NK-92 treated with Interleukin-12 subunit alpha and Interleukin-12 subunit beta, amount 100 ng/mL, for 24 hours (cell line): ENCODE measurements at regions not wholly inside any gene's neighbourhood (a gene's known extent, or its start where the extent isn't known, plus 50 kb on each side); places are given as distances from the start of the nearest gene placed in this dataset.
"Not testable (repeated sequence)": the region's sequence is repeated elsewhere in the genome, so short reads cannot be mapped to it uniquely, and the experiment has no call there.

Experiments
- DNase-seq: peaks from one replicate; lab custom pipeline; 2025; lab: John Stamatoyannopoulos, UW

GRCh38 chr6:141393405-141394124 is 739.2 kb upstream of the GJE1 start:
- no peak for DNase-seq

- DNase-seq, result not testable (repeated sequence)
Observed at GRCh38 chr6:141391135-141391534, 741.6 kb upstream of the GJE1 start.

- DNase-seq, result no peak
Observed at GRCh38 chr6:141388666-141389065, 744.1 kb upstream of the GJE1 start.

GRCh38 chr6:141370438-141370837 is 762.3 kb upstream of the GJE1 start:
- DNase-seq, result no peak

- DNase-seq, result not testable (repeated sequence)
Observed at GRCh38 chr6:141366796-141367195, 765.9 kb upstream of the GJE1 start.

GRCh38 chr6:141364694-141365093 is 768.0 kb upstream of the GJE1 start:
- no peak for DNase-seq

- no peak for DNase-seq
Observed at GRCh38 chr6:141364232-141364631, 768.5 kb upstream of the GJE1 start.

GRCh38 chr6:141361559-141361958 is 771.2 kb upstream of the GJE1 start:
- no peak for DNase-seq

- no peak for DNase-seq
Observed at GRCh38 chr6:141359953-141360352, 772.8 kb upstream of the GJE1 start.

GRCh38 chr6:141354191-141354955 is 778.4 kb upstream of the GJE1 start:
- DNase-seq, result no peak

GRCh38 chr6:141351721-141352120 is 781.0 kb upstream of the GJE1 start:
- DNase-seq, result no peak

GRCh38 chr6:141349710-141350109 is 783.0 kb upstream of the GJE1 start:
- no peak for DNase-seq

- no peak for DNase-seq
Observed at GRCh38 chr6:141347906-141348492, 784.7 kb upstream of the GJE1 start.

- no peak for DNase-seq
Observed at GRCh38 chr6:141347086-141347485, 785.6 kb upstream of the GJE1 start.

- no peak for DNase-seq
Observed at GRCh38 chr6:141346535-141346934, 786.2 kb upstream of the GJE1 start.

GRCh38 chr6:141337191-141337590 is 795.5 kb upstream of the GJE1 start:
- DNase-seq, result no peak

- DNase-seq, result no peak
Observed at GRCh38 chr6:141335477-141336273, 797.0 kb upstream of the GJE1 start.

- no peak for DNase-seq
Observed at GRCh38 chr6:141326925-141327324, 805.8 kb upstream of the GJE1 start.

- peak; percentile 29 for DNase-seq
Observed at GRCh38 chr6:141326426-141326825, 806.3 kb upstream of the GJE1 start.

- no peak for DNase-seq
Observed at GRCh38 chr6:141321493-141322347, 811.0 kb upstream of the GJE1 start.

GRCh38 chr6:141316236-141316635 is 816.5 kb upstream of the GJE1 start:
- DNase-seq, result no peak
